WERI-Rb-1 (cell line): ENCODE measurements at regions not wholly inside any gene's neighbourhood (a gene's known extent, or its start where the extent isn't known, plus 50 kb on each side); places are given as distances from the start of the nearest gene placed in this dataset.
"Not testable (repeated sequence)": the region's sequence is repeated elsewhere in the genome, so short reads cannot be mapped to it uniquely, and the experiment has no call there.

Experiments used
- DNase-seq: peaks from one replicate; pipeline ENCODE4 v3.0.0-alpha.2; 2020
- H3K27ac ChIP-seq: fragments of 250-450 bp; sonication (Bioruptor Pico); 2 replicates; pipeline ENCODE4 v1.5.1; 2020; ENCODE audit warnings: mild to moderate bottlenecking, moderate library complexity
- H3K27me3 ChIP-seq: fragments of 250-450 bp; sonication (Bioruptor Pico); 2 replicates; pipeline ENCODE4 v1.5.1; 2021; ENCODE audit warnings: mild to moderate bottlenecking, low read depth, moderate library complexity; ENCODE audit not compliant: insufficient read depth, severe bottlenecking
- H3K36me3 ChIP-seq: fragments of 250-450 bp; sonication (Bioruptor Pico); 2 replicates; pipeline ENCODE4 v1.5.1; 2020; ENCODE audit warnings: mild to moderate bottlenecking, moderate library complexity
- H3K4me3 ChIP-seq: 2 replicates; pipeline ENCODE4 v1.5.1; 2011; ENCODE audit warnings: low read depth, mild to moderate bottlenecking, control low read depth, low read length
- H3K9me3 ChIP-seq: fragments of 250-450 bp; sonication (Bioruptor Pico); 2 replicates; pipeline ENCODE4 v1.5.1; 2021; ENCODE audit warnings: mild to moderate bottlenecking, moderate library complexity; ENCODE audit not compliant: severe bottlenecking
- CTCF ChIP-seq: IDR thresholded peaks from 2 replicates; pipeline ENCODE4 v1.5.1; 2011; ENCODE audit warnings: low read depth, mild to moderate bottlenecking, control low read depth, inconsistent platforms, low read length

GRCh38 chr13:44857061-44857460, 132.2 kb downstream of the NUFIP1 start:
- no peaks in the 10 kb centered on the region for H3K9me3 ChIP-seq
- H3K4me3 ChIP-seq, result no peak overlapping the region
- no peak for TF ChIP-seq CTCF
- no peak overlapping the region for H3K27ac ChIP-seq
- no peaks in the 10 kb centered on the region for H3K36me3 ChIP-seq
- DNase-seq, result no peak
- no peaks in the 10 kb centered on the region for H3K27me3 ChIP-seq

- no peak overlapping the region for H3K4me3 ChIP-seq
- H3K36me3 ChIP-seq, result no peaks in the 10 kb centered on the region
- no peak overlapping the region for H3K27ac ChIP-seq
- no peaks in the 10 kb centered on the region for H3K27me3 ChIP-seq
- no peak for TF ChIP-seq CTCF
- no peaks in the 10 kb centered on the region for H3K9me3 ChIP-seq
- DNase-seq, result no peak
Observed at GRCh38 chr13:44855860-44856259, 133.4 kb downstream of the NUFIP1 start.

GRCh38 chr13:44854313-44855060, 134.8 kb downstream of the NUFIP1 start:
- peak; percentile 20 for DNase-seq
- H3K36me3 ChIP-seq, result no peaks in the 10 kb centered on the region
- no peak for TF ChIP-seq CTCF
- H3K27me3 ChIP-seq, result no peaks in the 10 kb centered on the region
- no peak overlapping the region for H3K4me3 ChIP-seq
- no peaks in the 10 kb centered on the region for H3K9me3 ChIP-seq
- no peak overlapping the region for H3K27ac ChIP-seq

- Histone ChIP-seq H3K27me3 (no peaks in the 10 kb centered on the region), H3K9me3 (no peaks in the 10 kb centered on the region), H3K27ac (no peak overlapping the region), H3K36me3 (no peaks in the 10 kb centered on the region), H3K4me3 (no peak overlapping the region)
- no peak for DNase-seq
- no peak for TF ChIP-seq CTCF
Observed at GRCh38 chr13:44853641-44854040, 135.6 kb downstream of the NUFIP1 start.

- no peak for DNase-seq
- Histone ChIP-seq H3K4me3 (no peak overlapping the region), H3K9me3 (no peaks in the 10 kb centered on the region), H3K36me3 (no peaks in the 10 kb centered on the region), H3K27me3 (no peaks in the 10 kb centered on the region), H3K27ac (no peak overlapping the region)
- no peak for TF ChIP-seq CTCF
Observed at GRCh38 chr13:44848920-44849676, 140.2 kb downstream of the NUFIP1 start.

GRCh38 chr13:44845281-44846058, 143.8 kb downstream of the NUFIP1 start:
- H3K36me3 ChIP-seq, H3K27me3 ChIP-seq, H3K27ac ChIP-seq, DNase-seq, H3K4me3 ChIP-seq, H3K9me3 ChIP-seq: not testable (repeated sequence)
